ENCODE measurements at regions not wholly inside any gene's neighbourhood (a gene's known extent, or its start where the extent isn't known, plus 50 kb on each side); places are given as distances from the start of the nearest gene placed in this dataset.

DNA sequence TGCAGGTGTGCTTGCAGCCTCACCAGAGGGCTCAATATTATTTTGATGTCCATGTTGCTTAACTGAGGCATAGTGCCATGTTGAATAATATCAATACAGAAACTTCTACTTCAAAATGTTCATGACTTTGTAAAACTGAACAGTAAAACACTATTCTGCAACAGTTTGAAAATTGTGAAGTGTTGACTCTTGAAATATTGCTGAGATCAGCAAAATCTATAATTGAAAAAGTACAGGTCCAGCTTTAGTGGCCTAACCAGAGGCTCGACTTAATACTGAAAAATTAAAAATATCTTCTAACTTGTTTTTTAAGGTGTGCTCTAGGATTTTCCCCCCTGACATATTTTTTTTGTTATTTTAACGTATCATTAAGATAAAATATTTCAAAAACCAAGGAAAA lies 1460.7 kb downstream of the EFNB2 start:
- TF ChIP-seq, protein P1, sequence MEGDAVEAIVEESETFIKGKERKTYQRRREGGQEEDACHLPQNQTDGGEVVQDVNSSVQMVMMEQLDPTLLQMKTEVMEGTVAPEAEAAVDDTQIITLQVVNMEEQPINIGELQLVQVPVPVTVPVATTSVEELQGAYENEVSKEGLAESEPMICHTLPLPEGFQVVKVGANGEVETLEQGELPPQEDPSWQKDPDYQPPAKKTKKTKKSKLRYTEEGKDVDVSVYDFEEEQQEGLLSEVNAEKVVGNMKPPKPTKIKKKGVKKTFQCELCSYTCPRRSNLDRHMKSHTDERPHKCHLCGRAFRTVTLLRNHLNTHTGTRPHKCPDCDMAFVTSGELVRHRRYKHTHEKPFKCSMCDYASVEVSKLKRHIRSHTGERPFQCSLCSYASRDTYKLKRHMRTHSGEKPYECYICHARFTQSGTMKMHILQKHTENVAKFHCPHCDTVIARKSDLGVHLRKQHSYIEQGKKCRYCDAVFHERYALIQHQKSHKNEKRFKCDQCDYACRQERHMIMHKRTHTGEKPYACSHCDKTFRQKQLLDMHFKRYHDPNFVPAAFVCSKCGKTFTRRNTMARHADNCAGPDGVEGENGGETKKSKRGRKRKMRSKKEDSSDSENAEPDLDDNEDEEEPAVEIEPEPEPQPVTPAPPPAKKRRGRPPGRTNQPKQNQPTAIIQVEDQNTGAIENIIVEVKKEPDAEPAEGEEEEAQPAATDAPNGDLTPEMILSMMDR (IDR thresholded peaks at IDR 0.05): no peak
- no peaks in the 10 kb centered on the region for H3K9me3 ChIP-seq
- no peak overlapping the region for H3K4me3 ChIP-seq (ENCODE audit: low read depth in 1 of 2, low read length in 1 of 2)
- no peak overlapping the region for H3K27ac ChIP-seq
- no peaks in the 10 kb centered on the region for H3K27me3 ChIP-seq
- H3K4me1 ChIP-seq (ENCODE audit: control insufficient read depth in 1 of 2, insufficient read depth in 1 of 2, low read depth in 1 of 2, low read length in 1 of 2): no peaks in the 10 kb centered on the region
- H3K36me3 ChIP-seq: no peaks in the 10 kb centered on the region

DNA sequence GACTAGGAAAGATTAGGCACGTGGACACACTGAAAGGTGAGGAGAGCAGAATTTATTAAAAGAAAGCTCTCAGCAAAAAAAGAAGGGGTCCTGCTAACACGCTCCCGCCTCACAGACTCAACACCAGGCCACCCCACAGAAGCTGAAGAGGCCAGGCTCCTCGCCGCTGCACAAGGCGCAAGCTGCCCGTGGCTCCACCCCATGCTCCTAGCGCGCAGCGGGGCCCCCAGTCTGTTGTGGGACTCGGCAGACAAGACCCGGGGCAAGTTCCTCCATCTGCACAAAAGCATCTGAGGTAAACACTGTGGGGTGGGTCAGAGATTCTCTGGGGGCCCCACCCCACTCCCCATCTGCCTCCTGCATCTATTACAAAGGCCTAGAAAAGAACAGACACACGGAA lies 1462.4 kb downstream of the EFNB2 start:
- Histone ChIP-seq H3K4me3 (ENCODE audit: low read depth in 1 of 2, low read length in 1 of 2) (no peak overlapping the region), H3K27me3 (no peaks in the 10 kb centered on the region), H3K9me3 (no peaks in the 10 kb centered on the region), H3K27ac (no peak overlapping the region), H3K36me3 (no peaks in the 10 kb centered on the region), H3K4me1 (ENCODE audit: control insufficient read depth in 1 of 2, insufficient read depth in 1 of 2, low read depth in 1 of 2, low read length in 1 of 2) (no peaks in the 10 kb centered on the region)
- TF ChIP-seq, protein P1 (IDR thresholded peaks at IDR 0.05): no peak

GRCh38 chr13:105070452-105070851 lies 1465.0 kb downstream of the EFNB2 start:
- Histone ChIP-seq H3K4me3 (ENCODE audit: low read depth in 1 of 2, low read length in 1 of 2) (no peak overlapping the region), H3K9me3 (no peaks in the 10 kb centered on the region), H3K27me3 (no peaks in the 10 kb centered on the region), H3K36me3 (no peaks in the 10 kb centered on the region), H3K27ac (no peak overlapping the region), H3K4me1 (ENCODE audit: control insufficient read depth in 1 of 2, insufficient read depth in 1 of 2, low read depth in 1 of 2, low read length in 1 of 2) (no peaks in the 10 kb centered on the region)
- TF ChIP-seq, protein P1 (IDR thresholded peaks at IDR 0.05): no peak

- no peak overlapping the region for H3K4me3 ChIP-seq (ENCODE audit: low read depth in 1 of 2, low read length in 1 of 2)
These were observed 1466.4 kb downstream of the EFNB2 start for GRCh38 chr13:105069106-105069505.

GRCh38 chr13:105063676-105064075 lies 1471.8 kb downstream of the EFNB2 start:
- Histone ChIP-seq H3K27me3 (no peaks in the 10 kb centered on the region), H3K4me1 (ENCODE audit: control insufficient read depth in 1 of 2, insufficient read depth in 1 of 2, low read depth in 1 of 2, low read length in 1 of 2) (no peaks in the 10 kb centered on the region), H3K9me3 (no peaks in the 10 kb centered on the region), H3K4me3 (ENCODE audit: low read depth in 1 of 2, low read length in 1 of 2) (no peak overlapping the region), H3K36me3 (no peaks in the 10 kb centered on the region), H3K27ac (no peak overlapping the region)
- TF ChIP-seq, protein P1 (IDR thresholded peaks at IDR 0.05): no peak

More at GRCh38 chr13:105069106-105069505, 1466.4 kb downstream of the EFNB2 start:
- Histone ChIP-seq H3K27ac (no peak overlapping the region), H3K9me3 (no peaks in the 10 kb centered on the region), H3K27me3 (no peaks in the 10 kb centered on the region), H3K36me3 (no peaks in the 10 kb centered on the region), H3K4me1 (ENCODE audit: control insufficient read depth in 1 of 2, insufficient read depth in 1 of 2, low read depth in 1 of 2, low read length in 1 of 2) (no peaks in the 10 kb centered on the region)
- TF ChIP-seq, protein P1 (IDR thresholded peaks at IDR 0.05): no peak

DNA sequence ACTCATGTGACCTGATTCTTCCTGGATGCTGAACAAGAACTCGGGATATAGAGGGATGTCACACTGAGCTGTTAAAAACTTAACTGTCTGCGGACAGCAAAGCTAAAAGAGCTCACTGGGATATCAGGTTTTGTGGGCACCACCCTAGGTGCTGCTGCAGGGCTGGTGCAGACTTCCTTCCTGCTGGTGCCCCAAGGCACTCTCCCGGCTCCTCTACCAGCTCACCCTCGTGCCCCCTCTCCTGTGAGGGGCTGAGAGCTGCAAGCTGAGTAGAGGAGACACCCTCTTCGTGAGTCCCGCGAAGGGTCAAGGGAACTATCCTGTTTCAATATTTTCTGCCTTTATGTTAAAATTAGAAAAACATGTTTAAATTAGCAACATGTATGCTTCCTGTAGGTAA lies 1475.7 kb downstream of the EFNB2 start:
- no peaks in the 10 kb centered on the region for H3K36me3 ChIP-seq
- no peaks in the 10 kb centered on the region for H3K4me1 ChIP-seq (ENCODE audit: control insufficient read depth in 1 of 2, insufficient read depth in 1 of 2, low read depth in 1 of 2, low read length in 1 of 2)
- no peak overlapping the region for H3K4me3 ChIP-seq (ENCODE audit: low read depth in 1 of 2, low read length in 1 of 2)
- H3K27me3 ChIP-seq: no peaks in the 10 kb centered on the region
- no peak overlapping the region for H3K27ac ChIP-seq
- TF ChIP-seq, protein P1 (IDR thresholded peaks at IDR 0.05): no peak
- H3K9me3 ChIP-seq: no peaks in the 10 kb centered on the region

Data from neutrophil (primary cell).